ENCODE measurements at regions not wholly inside any gene's neighbourhood (a gene's known extent, or its start where the extent isn't known, plus 50 kb on each side); places are given as distances from the start of the nearest gene placed in this dataset.

- no peak overlapping the region for H3K27ac ChIP-seq
- H3K4me1 ChIP-seq: peaks cover 40% of the 10 kb centered on the region
- no peaks in the 10 kb centered on the region for H3K36me3 ChIP-seq
- intact Hi-C loops (cut with DNase I): no loop called here
- no peak for DNase-seq (ENCODE audit: extremely low spot score in 2 of 2)
- H3K4me3 ChIP-seq: no peak overlapping the region
- TF ChIP-seq POLR2A (IDR thresholded peaks at IDR 0.05): no peak
- no peak for TF ChIP-seq CTCF (IDR thresholded peaks at IDR 0.05)
- no peak for TF ChIP-seq POLR2AphosphoS5 (IDR thresholded peaks at IDR 0.05; ENCODE audit: insufficient read depth in 1 of 2, low read depth in 1 of 2)
- H3K9me3 ChIP-seq: no peaks in the 10 kb centered on the region
- no peaks in the 10 kb centered on the region for H3K27me3 ChIP-seq
Measured at GRCh38 chr12:94701711-94702110, 51.4 kb upstream of the TMCC3 start.

GRCh38 chr12:94700662-94701061 lies 50.3 kb upstream of the TMCC3 start:
- H3K4me3 ChIP-seq: no peak overlapping the region
- H3K9me3 ChIP-seq: no peaks in the 10 kb centered on the region
- intact Hi-C loops (cut with DNase I): no loop called here
- DNase-seq (ENCODE audit: extremely low spot score in 2 of 2): no peak
- peaks cover 30% of the 10 kb centered on the region for H3K4me1 ChIP-seq
- no peaks in the 10 kb centered on the region for H3K27me3 ChIP-seq
- H3K36me3 ChIP-seq: no peaks in the 10 kb centered on the region
- TF ChIP-seq POLR2AphosphoS5 (IDR thresholded peaks at IDR 0.05; ENCODE audit: insufficient read depth in 1 of 2, low read depth in 1 of 2) (no peak), POLR2A (IDR thresholded peaks at IDR 0.05) (no peak), CTCF (IDR thresholded peaks at IDR 0.05) (no peak)
- no peak overlapping the region for H3K27ac ChIP-seq

MicroRNAs encoded in the stretch of these regions (microRNA counts, 767-probe panel; counts per million panel counts)
- microRNA hsa-miR-492: 238 to 261 counts per million in 2 donors
